Esophagus muscularis mucosa (tissue), 4 donors: ENCODE measurements at regions not wholly inside any gene's neighbourhood (a gene's known extent, or its start where the extent isn't known, plus 50 kb on each side); places are given as distances from the start of the nearest gene placed in this dataset.

Source experiments
- DNase-seq: peaks from one replicate; pipeline ENCODE4 v3.0.0-alpha.2; 2017; ENCODE audit errors: extremely low spot score
- H3K27ac ChIP-seq, 4 donors: fragments of 200-600 bp; sonication (generic); replicated peaks in 1 of 4; 1 replicate in 3 of 4; 2 replicates in 1 of 4; pipeline ENCODE4 v1.5.1; 2016 to 2019; ENCODE audit warnings: mild to moderate bottlenecking in 1 of 4
- H3K27me3 ChIP-seq, 4 donors: fragments of 200-600 bp; sonication (generic); one replicate each; pipeline versions ENCODE4 v1.5.1 to v1.6.0; 2016 to 2019
- H3K36me3 ChIP-seq, 4 donors: fragments of 200-600 bp; sonication (generic); one replicate each; pipeline ENCODE4 v1.5.1; 2016 to 2019
- H3K4me1 ChIP-seq, 4 donors: fragments of 200-600 bp; sonication (generic); one replicate each; pipeline ENCODE4 v1.5.1; 2016 to 2019
- H3K4me3 ChIP-seq, 4 donors: fragments of 200-600 bp; sonication (generic); 1 replicate in 2 of 4; 2 replicates in 2 of 4; pipeline ENCODE4 v1.5.1; 2016 to 2019; ENCODE audit warnings: mild to moderate bottlenecking in 4 of 4, moderate library complexity in 1 of 4
- H3K9me3 ChIP-seq, 4 donors: fragments of 200-600 bp; sonication (generic); 1 replicate in 3 of 4; 2 replicates in 1 of 4; pipeline ENCODE4 v1.5.1; 2016 to 2019
- EP300 ChIP-seq: sonication (generic); formaldehyde crosslinking; IDR thresholded peaks from one replicate; pipeline ENCODE4 v1.6.1; 2017; ENCODE audit warnings: antibody characterized with exemption
- POLR2A ChIP-seq: fragments of 450-650 bp; IDR thresholded peaks from one replicate; pipeline ENCODE4 v1.6.1; 2017; ENCODE audit warnings: antibody characterized with exemption, moderate library complexity, mild to moderate bottlenecking, low read depth
- POLR2AphosphoS5 ChIP-seq, 2 donors: sonication (generic); formaldehyde crosslinking; IDR thresholded peaks; one replicate each; pipeline ENCODE4 v1.6.1; 2017; ENCODE audit warnings: antibody characterized with exemption in 2 of 2
- WGBS: methylation state at CpG from one replicate; pipeline ENCODE4 v1.1.5; 2018; 5-methylcytosine and 5-hydroxymethylcytosine counted together
- intact Hi-C: fragments of 100-400 bp; cut with DNase I; formaldehyde crosslinking; loops from one replicate; pipeline ENCODE4 v1.15.1; 2023
- TF ChIP-seq, protein P1 (sequence below), 3 experiments: fragments of 200-600 bp in 2 of 3; fragments of 450-650 bp in 1 of 3; sonication (generic) in 2 of 3; IDR thresholded peaks; one replicate each; pipeline ENCODE4 v1.5.1; 2017 to 2019; ENCODE audit warnings: antibody characterized with exemption in 3 of 3, mild to moderate bottlenecking in 2 of 3, moderate library complexity in 1 of 3

DNA sequence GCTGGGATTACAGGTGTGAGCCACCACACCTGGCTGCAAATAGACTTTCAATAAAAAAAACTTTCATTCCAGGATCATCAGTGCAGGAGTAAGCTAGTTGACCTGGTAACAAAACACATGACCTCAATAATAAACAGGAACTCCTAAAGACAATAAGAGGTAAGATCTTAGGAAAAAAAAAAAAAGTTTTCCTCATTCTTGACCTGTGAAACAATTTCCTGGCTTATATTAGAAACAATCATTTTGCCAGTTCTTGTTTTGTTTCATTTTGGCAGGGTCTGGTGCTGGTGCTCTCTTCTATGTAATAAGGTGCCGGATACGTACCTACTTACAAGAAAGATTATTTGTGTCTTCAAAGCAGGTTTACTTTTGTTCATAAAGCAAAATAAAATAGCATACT lies 90.6 kb upstream of the AMN1 start:
- TF ChIP-seq POLR2A (no peak), POLR2AphosphoS5 (IDR thresholded peaks at IDR 0.05) (no peak), EP300 (no peak)
- TF ChIP-seq, protein P1, sequence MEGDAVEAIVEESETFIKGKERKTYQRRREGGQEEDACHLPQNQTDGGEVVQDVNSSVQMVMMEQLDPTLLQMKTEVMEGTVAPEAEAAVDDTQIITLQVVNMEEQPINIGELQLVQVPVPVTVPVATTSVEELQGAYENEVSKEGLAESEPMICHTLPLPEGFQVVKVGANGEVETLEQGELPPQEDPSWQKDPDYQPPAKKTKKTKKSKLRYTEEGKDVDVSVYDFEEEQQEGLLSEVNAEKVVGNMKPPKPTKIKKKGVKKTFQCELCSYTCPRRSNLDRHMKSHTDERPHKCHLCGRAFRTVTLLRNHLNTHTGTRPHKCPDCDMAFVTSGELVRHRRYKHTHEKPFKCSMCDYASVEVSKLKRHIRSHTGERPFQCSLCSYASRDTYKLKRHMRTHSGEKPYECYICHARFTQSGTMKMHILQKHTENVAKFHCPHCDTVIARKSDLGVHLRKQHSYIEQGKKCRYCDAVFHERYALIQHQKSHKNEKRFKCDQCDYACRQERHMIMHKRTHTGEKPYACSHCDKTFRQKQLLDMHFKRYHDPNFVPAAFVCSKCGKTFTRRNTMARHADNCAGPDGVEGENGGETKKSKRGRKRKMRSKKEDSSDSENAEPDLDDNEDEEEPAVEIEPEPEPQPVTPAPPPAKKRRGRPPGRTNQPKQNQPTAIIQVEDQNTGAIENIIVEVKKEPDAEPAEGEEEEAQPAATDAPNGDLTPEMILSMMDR (IDR thresholded peaks at IDR 0.05): no peak
- Histone ChIP-seq H3K4me3 (no peak overlapping the region), H3K4me1 (no peaks in the 10 kb centered on the region), H3K36me3 (no peaks in the 10 kb centered on the region), H3K27ac (no peak overlapping the region), H3K9me3 (no peaks in the 10 kb centered on the region), H3K27me3 (no peaks in the 10 kb centered on the region)
- DNase-seq: no peak
- intact Hi-C loops: no loop called here
- 80% methylated on average over 2 of the region's 2 CpGs for WGBS

DNA sequence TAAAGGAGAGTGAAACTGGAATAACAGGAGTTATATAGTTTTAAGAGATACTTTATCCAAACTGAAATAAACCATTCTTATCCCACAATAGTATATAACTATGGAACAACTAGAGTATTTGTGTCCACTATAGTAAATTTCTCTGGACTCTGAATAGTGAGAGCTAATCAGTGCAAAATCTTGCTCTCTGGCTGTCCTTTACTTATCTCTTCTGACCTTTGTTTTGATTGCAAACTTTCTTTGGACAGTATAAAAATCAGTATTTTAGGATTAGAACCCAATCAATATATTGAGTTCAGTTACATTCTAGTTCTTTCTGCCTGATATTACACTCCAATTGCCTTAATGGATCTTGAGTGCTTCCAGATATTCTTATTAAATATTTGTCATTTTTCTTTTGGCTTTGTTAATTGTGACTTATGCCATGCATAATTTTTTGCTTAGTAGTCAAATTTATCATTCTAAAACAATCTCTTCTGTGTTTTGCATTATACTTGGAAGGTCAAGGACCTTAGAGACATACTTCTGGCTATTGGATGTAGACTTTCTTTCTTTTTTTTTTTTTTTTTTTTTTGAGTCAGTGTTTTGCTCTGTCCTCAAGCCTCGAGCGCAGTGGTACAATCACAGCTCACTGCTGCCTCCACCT lies 89.9 kb upstream of the AMN1 start:
- no peaks in the 10 kb centered on the region for H3K27me3 ChIP-seq
- H3K27ac ChIP-seq: no peak overlapping the region
- H3K4me3 ChIP-seq: no peak overlapping the region
- intact Hi-C loops: no loop called here
- 70% methylated on average over 2 of the region's 2 CpGs for WGBS
- DNase-seq: no peak
- TF ChIP-seq EP300 (no peak), POLR2A (no peak), POLR2AphosphoS5 (IDR thresholded peaks at IDR 0.05) (no peak)
- TF ChIP-seq, protein P1 (IDR thresholded peaks at IDR 0.05): no peak
- no peaks in the 10 kb centered on the region for H3K36me3 ChIP-seq
- no peaks in the 10 kb centered on the region for H3K4me1 ChIP-seq
- no peaks in the 10 kb centered on the region for H3K9me3 ChIP-seq

DNA sequence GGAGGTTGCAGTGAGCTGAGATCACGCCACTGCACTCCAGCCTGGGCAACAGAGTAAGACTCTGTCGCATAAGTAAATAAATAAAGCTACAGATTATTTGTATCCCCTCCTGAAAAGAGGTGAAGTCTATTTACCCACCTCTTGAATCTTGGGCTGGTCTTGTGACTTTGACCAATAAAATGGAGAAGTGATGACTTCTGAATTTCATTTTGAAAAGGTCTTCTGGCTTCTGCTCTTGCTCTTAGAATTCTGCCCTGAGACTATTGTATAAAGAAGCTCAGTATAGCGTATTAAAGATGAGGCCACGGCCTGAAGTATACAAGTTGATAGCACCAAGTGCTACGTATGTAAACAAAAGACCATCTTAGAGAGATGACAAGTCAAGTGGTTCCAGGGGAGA lies 88.3 kb upstream of the AMN1 start:
- H3K27me3 ChIP-seq: no peaks in the 10 kb centered on the region
- no peak overlapping the region for H3K27ac ChIP-seq
- intact Hi-C loops: no loop called here
- H3K4me1 ChIP-seq: no peaks in the 10 kb centered on the region
- H3K9me3 ChIP-seq: no peaks in the 10 kb centered on the region
- DNase-seq: no peak
- WGBS: 64% methylated on average over 5 of the region's 5 CpGs
- H3K36me3 ChIP-seq: no peaks in the 10 kb centered on the region
- H3K4me3 ChIP-seq: no peak overlapping the region
- TF ChIP-seq EP300: no peak
- TF ChIP-seq, protein P1 (IDR thresholded peaks at IDR 0.05): no peak
- no peak for TF ChIP-seq POLR2AphosphoS5 (IDR thresholded peaks at IDR 0.05)
- TF ChIP-seq POLR2A: no peak

DNA sequence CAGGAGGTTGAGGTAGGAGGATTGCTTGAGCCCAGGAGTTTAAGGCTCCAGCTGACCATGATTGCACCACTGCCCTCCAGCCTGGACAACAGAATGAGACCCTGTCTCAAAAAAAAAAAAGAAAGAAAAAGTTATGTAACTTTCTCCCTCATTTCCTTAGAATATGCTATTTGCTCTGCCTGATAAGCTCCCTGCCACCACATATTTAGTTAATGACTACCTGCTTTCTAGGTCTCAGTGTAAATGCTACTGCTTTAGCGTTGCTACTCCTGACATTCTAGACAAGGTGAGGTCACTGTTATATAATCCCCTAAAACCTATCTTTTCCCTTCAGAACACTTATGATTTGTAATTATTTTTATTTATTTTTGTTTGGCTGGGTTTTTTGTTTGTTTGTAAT lies 86.3 kb upstream of the AMN1 start:
- H3K27ac ChIP-seq: no peak overlapping the region
- H3K27me3 ChIP-seq: no peaks in the 10 kb centered on the region
- H3K4me1 ChIP-seq: no peaks in the 10 kb centered on the region
- H3K9me3 ChIP-seq: no peaks in the 10 kb centered on the region
- 83% methylated on average over 1 of the region's 1 CpG for WGBS
- TF ChIP-seq POLR2A (no peak), EP300 (no peak), POLR2AphosphoS5 (IDR thresholded peaks at IDR 0.05) (no peak)
- TF ChIP-seq, protein P1 (IDR thresholded peaks at IDR 0.05): no peak
- no peak overlapping the region for H3K4me3 ChIP-seq
- DNase-seq: no peak
- intact Hi-C loops: no loop called here
- no peaks in the 10 kb centered on the region for H3K36me3 ChIP-seq

DNA sequence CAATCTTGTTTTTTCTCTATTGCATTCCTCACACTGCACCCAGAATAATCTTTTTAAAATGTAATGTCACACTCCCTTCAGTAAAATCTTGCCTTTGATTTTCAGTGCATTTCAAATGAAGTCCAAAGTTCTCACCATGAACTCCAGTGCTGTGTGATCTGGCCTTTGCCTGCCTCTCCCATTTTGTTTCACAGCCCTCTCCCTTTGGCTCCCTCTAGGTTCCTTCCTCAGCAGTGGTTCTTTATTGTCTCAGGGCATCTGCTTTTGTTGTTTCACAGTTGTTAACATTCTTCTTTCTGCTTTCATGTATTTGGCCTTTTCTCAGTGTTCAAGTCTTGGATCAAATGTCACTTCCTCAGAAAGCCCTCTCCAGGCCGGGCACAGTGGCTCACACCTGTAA lies 84.5 kb upstream of the AMN1 start:
- Histone ChIP-seq H3K27ac (no peak overlapping the region), H3K36me3 (no peaks in the 10 kb centered on the region), H3K4me1 (no peaks in the 10 kb centered on the region), H3K4me3 (no peak overlapping the region), H3K27me3 (no peaks in the 10 kb centered on the region), H3K9me3 (no peaks in the 10 kb centered on the region)
- no peak for DNase-seq
- WGBS: 65% methylated on average over 1 of the region's 1 CpG
- intact Hi-C loops: no loop called here
- no peak for TF ChIP-seq EP300
- TF ChIP-seq POLR2A: no peak
- TF ChIP-seq, protein P1 (IDR thresholded peaks at IDR 0.05): no peak
- TF ChIP-seq POLR2AphosphoS5 (IDR thresholded peaks at IDR 0.05): no peak
